ENCODE measurements at regions not wholly inside any gene's neighbourhood (a gene's known extent, or its start where the extent isn't known, plus 50 kb on each side); places are given as distances from the start of the nearest gene placed in this dataset.

GRCh38 chr16:85195271-85195647, 83.0 kb upstream of the CIBAR2 start:
- peaks cover 52% of the 10 kb centered on the region for H3K4me1 ChIP-seq (ENCODE audit: control insufficient read depth, insufficient read depth, low read length)
- WGBS (ENCODE audit: insufficient coverage) = 77% methylated on average over 8 of the region's 8 CpGs

GRCh38 chr16:85195900-85196772, 83.9 kb upstream of the CIBAR2 start:
- H3K27me3 ChIP-seq (ENCODE audit: control insufficient read depth, insufficient read depth, low read length) = peaks cover 3% of the 10 kb centered on the region
- 38% methylated on average over 21 of the region's 22 CpGs for WGBS (ENCODE audit: insufficient coverage)
- no peak overlapping the region for H3K4me3 ChIP-seq (ENCODE audit: low read depth, low read length)
- peak overlapping the region; percentile 49 for H3K27ac ChIP-seq (ENCODE audit: low read depth, low read length)
- peaks cover 56% of the 10 kb centered on the region for H3K4me1 ChIP-seq (ENCODE audit: control insufficient read depth, insufficient read depth, low read length)
- peak in 3 of 6 donors; percentile 53 to 80 (median 79) for DNase-seq (ENCODE audit: low read depth in 4 of 6, low spot score in 6 of 6)
- H3K36me3 ChIP-seq (ENCODE audit: control insufficient read depth, insufficient read depth, low read length) = no peaks in the 10 kb centered on the region
- H3K9me3 ChIP-seq (ENCODE audit: control insufficient read depth, insufficient read depth, low read length) = no peaks in the 10 kb centered on the region

More at GRCh38 chr16:85195271-85195647, 83.0 kb upstream of the CIBAR2 start:
- no peaks in the 10 kb centered on the region for H3K36me3 ChIP-seq (ENCODE audit: control insufficient read depth, insufficient read depth, low read length)
- H3K27ac ChIP-seq (ENCODE audit: low read depth, low read length) = no peak overlapping the region
- H3K9me3 ChIP-seq (ENCODE audit: control insufficient read depth, insufficient read depth, low read length) = no peaks in the 10 kb centered on the region
- DNase-seq (ENCODE audit: low read depth in 4 of 6, low spot score in 6 of 6) = no peak
- peaks cover 3% of the 10 kb centered on the region for H3K27me3 ChIP-seq (ENCODE audit: control insufficient read depth, insufficient read depth, low read length)
- no peak overlapping the region for H3K4me3 ChIP-seq (ENCODE audit: low read depth, low read length)

DNA sequence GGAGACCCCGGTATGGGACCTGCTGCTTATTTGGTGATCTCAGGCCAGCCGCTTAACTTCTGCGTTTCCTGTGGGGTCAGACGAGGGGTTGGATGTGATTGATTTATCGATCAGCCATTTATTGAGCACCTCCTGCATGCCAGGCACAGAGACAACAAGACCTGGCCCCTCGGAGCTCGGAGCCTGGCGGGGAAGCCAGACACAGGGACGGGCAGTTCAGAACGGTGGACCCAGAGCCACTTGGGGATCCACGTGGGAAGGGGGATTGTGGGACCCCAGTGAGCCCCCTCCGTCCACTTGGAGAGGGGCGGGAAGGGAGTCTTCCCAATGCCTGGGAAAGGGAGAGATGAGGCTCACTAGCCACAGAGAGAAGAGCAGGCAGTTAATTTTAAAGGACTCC, 84.7 kb upstream of the CIBAR2 start:
- no peaks in the 10 kb centered on the region for H3K36me3 ChIP-seq (ENCODE audit: control insufficient read depth, insufficient read depth, low read length)
- 69% methylated on average over 12 of the region's 13 CpGs for WGBS (ENCODE audit: insufficient coverage)
- H3K4me1 ChIP-seq (ENCODE audit: control insufficient read depth, insufficient read depth, low read length) = peaks cover 64% of the 10 kb centered on the region
- no peak overlapping the region for H3K4me3 ChIP-seq (ENCODE audit: low read depth, low read length)
- no peak for DNase-seq (ENCODE audit: low read depth in 4 of 6, low spot score in 6 of 6)
- no peaks in the 10 kb centered on the region for H3K9me3 ChIP-seq (ENCODE audit: control insufficient read depth, insufficient read depth, low read length)
- H3K27me3 ChIP-seq (ENCODE audit: control insufficient read depth, insufficient read depth, low read length) = peaks cover 3% of the 10 kb centered on the region
- H3K27ac ChIP-seq (ENCODE audit: low read depth, low read length) = peak overlapping the region; percentile 33

DNA sequence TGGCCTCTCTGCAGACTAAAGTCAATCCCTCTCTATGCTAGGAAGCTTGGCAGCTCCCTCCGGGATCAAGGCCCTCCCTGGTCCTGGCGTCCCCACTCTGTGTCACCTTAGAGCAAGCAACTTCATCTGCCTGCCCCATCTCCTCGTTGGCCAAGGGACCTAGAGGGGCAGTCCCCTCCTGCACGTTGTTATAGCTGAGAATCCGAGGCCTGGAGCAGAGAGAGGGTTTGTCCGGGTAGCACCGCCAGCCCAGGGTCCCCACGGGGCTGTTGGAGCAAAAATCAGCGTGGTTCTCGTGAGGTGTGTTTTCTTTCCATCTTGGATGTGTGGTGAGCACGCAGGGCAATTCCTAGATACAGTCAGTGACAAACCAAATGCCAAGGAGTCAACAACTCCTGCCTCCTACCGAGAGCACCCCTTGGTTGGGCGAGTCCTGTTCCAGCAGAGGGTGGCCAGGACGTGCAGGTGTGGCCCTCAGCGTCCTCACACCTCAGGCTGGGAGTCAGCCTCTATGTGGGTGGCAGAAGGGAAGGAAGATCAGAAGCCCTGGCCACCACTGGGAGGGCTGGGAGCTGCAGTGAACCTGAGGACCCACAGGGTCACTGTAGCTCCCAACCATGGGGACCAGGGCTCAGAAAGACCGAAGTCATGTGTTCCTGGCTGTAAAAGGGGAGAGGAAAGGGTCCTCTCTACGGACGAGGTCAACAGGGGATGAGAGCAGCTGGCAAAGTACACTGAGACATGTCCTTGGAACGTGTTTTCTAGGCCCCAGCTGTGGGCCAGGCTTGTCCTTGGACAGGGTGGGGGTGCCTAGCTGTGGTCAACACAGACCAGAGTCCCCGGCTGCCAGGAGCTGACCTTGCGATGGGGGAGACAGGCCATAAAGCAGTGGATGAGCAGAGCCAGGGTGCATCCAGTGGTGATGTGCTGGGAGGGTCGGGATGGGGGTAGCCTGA, 85.6 kb upstream of the CIBAR2 start:
- peaks cover 3% of the 10 kb centered on the region for H3K27me3 ChIP-seq (ENCODE audit: control insufficient read depth, insufficient read depth, low read length)
- 86% methylated on average over 21 of the region's 22 CpGs for WGBS (ENCODE audit: insufficient coverage)
- no peaks in the 10 kb centered on the region for H3K9me3 ChIP-seq (ENCODE audit: control insufficient read depth, insufficient read depth, low read length)
- H3K36me3 ChIP-seq (ENCODE audit: control insufficient read depth, insufficient read depth, low read length) = no peaks in the 10 kb centered on the region
- H3K27ac ChIP-seq (ENCODE audit: low read depth, low read length) = no peak overlapping the region
- no peak for DNase-seq (ENCODE audit: low read depth in 4 of 6, low spot score in 6 of 6)
- peaks cover 66% of the 10 kb centered on the region for H3K4me1 ChIP-seq (ENCODE audit: control insufficient read depth, insufficient read depth, low read length)
- no peak overlapping the region for H3K4me3 ChIP-seq (ENCODE audit: low read depth, low read length)

- no peaks in the 10 kb centered on the region for H3K36me3 ChIP-seq (ENCODE audit: control insufficient read depth, insufficient read depth, low read length)
- no peak overlapping the region for H3K4me3 ChIP-seq (ENCODE audit: low read depth, low read length)
- DNase-seq (ENCODE audit: low read depth in 4 of 6, low spot score in 6 of 6) = no peak
- no peaks in the 10 kb centered on the region for H3K9me3 ChIP-seq (ENCODE audit: control insufficient read depth, insufficient read depth, low read length)
- H3K4me1 ChIP-seq (ENCODE audit: control insufficient read depth, insufficient read depth, low read length) = peaks cover 66% of the 10 kb centered on the region
- WGBS (ENCODE audit: insufficient coverage) = 89% methylated on average over 18 of the region's 21 CpGs
- H3K27ac ChIP-seq (ENCODE audit: low read depth, low read length) = no peak overlapping the region
- peaks cover 3% of the 10 kb centered on the region for H3K27me3 ChIP-seq (ENCODE audit: control insufficient read depth, insufficient read depth, low read length)
Observed at GRCh38 chr16:85199069-85199725, 86.9 kb upstream of the CIBAR2 start.

DNA sequence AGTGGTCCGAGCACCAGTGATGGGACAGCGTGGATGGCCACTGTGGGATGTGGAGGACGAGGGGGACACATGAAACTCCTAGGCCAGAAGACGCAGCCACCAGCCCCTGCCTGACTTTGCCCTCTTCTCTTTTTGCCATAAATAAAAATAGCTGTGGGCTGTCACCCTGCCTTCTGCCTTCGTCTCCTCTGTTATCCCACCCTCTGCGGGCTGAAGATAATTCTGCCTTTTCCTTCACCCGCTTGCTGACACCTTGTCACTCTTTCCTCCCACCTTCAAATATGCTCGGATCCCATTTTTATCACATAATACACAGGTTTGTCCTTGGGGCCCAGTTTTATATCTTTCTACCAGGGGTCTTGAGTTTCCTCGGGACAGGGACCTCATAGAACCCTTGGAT, 87.6 kb upstream of the CIBAR2 start:
- WGBS (ENCODE audit: insufficient coverage) = 92% methylated on average over 8 of the region's 9 CpGs
- peaks cover 59% of the 10 kb centered on the region for H3K4me1 ChIP-seq (ENCODE audit: control insufficient read depth, insufficient read depth, low read length)

GRCh38 chr16:85200471-85201278, 88.4 kb upstream of the CIBAR2 start:
- no peaks in the 10 kb centered on the region for H3K9me3 ChIP-seq (ENCODE audit: control insufficient read depth, insufficient read depth, low read length)
- H3K4me1 ChIP-seq (ENCODE audit: control insufficient read depth, insufficient read depth, low read length) = peaks cover 61% of the 10 kb centered on the region
- peaks cover 3% of the 10 kb centered on the region for H3K27me3 ChIP-seq (ENCODE audit: control insufficient read depth, insufficient read depth, low read length)
- no peak overlapping the region for H3K4me3 ChIP-seq (ENCODE audit: low read depth, low read length)
- DNase-seq (ENCODE audit: low read depth in 4 of 6, low spot score in 6 of 6) = no peak
- WGBS (ENCODE audit: insufficient coverage) = 92% methylated on average over 15 of the region's 17 CpGs
- H3K36me3 ChIP-seq (ENCODE audit: control insufficient read depth, insufficient read depth, low read length) = no peaks in the 10 kb centered on the region
- no peak overlapping the region for H3K27ac ChIP-seq (ENCODE audit: low read depth, low read length)

More for the DNA sequence above, 87.6 kb upstream of the CIBAR2 start:
- no peaks in the 10 kb centered on the region for H3K36me3 ChIP-seq (ENCODE audit: control insufficient read depth, insufficient read depth, low read length)
- no peak for DNase-seq (ENCODE audit: low read depth in 4 of 6, low spot score in 6 of 6)
- no peaks in the 10 kb centered on the region for H3K9me3 ChIP-seq (ENCODE audit: control insufficient read depth, insufficient read depth, low read length)
- no peak overlapping the region for H3K4me3 ChIP-seq (ENCODE audit: low read depth, low read length)
- peaks cover 3% of the 10 kb centered on the region for H3K27me3 ChIP-seq (ENCODE audit: control insufficient read depth, insufficient read depth, low read length)
- H3K27ac ChIP-seq (ENCODE audit: low read depth, low read length) = no peak overlapping the region

- no peaks in the 10 kb centered on the region for H3K36me3 ChIP-seq (ENCODE audit: control insufficient read depth, insufficient read depth, low read length)
Observed at GRCh38 chr16:85201574-85201973, 89.3 kb upstream of the CIBAR2 start.

More at GRCh38 chr16:85201574-85201973, 89.3 kb upstream of the CIBAR2 start:
- no peak overlapping the region for H3K4me3 ChIP-seq (ENCODE audit: low read depth, low read length)
- peaks cover 3% of the 10 kb centered on the region for H3K27me3 ChIP-seq (ENCODE audit: control insufficient read depth, insufficient read depth, low read length)
- H3K27ac ChIP-seq (ENCODE audit: low read depth, low read length) = no peak overlapping the region
- 76% methylated on average over 8 of the region's 8 CpGs for WGBS (ENCODE audit: insufficient coverage)
- no peaks in the 10 kb centered on the region for H3K9me3 ChIP-seq (ENCODE audit: control insufficient read depth, insufficient read depth, low read length)
- peaks cover 61% of the 10 kb centered on the region for H3K4me1 ChIP-seq (ENCODE audit: control insufficient read depth, insufficient read depth, low read length)
- DNase-seq (ENCODE audit: low read depth in 4 of 6, low spot score in 6 of 6) = no peak

Data from spinal cord (tissue), 9 donors.